HG03097 (cell line): ENCODE measurements at regions not wholly inside any gene's neighbourhood (a gene's known extent, or its start where the extent isn't known, plus 50 kb on each side); places are given as distances from the start of the nearest gene placed in this dataset.

Source experiments
- ATAC-seq: cut with Tn5 transposase; IDR thresholded peaks from one replicate; pipeline ENCODE4 v1.9.1; 2021; ENCODE audit not compliant: unreplicated experiment, low FRiP score

DNA sequence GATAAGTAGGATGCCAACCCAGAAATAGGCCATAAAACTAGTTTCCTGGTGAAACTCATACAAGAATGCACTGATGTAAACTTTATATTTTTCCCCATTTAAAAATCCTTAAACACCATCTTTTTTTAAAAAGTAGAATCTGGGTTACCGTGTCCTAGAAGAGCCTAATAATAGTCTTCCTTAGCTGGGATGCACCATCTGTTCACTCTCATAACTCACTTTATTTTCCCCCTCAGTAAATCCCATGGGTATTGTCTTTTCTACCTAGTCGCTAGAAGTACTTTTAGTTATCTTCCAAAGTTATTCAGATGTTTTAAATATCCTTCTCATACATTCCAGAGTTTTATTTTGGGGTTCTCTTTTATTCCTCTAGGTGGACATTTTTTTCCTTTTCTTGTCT is 250.2 kb downstream of the PLA2G4A start:
- ATAC-seq = no peak

DNA sequence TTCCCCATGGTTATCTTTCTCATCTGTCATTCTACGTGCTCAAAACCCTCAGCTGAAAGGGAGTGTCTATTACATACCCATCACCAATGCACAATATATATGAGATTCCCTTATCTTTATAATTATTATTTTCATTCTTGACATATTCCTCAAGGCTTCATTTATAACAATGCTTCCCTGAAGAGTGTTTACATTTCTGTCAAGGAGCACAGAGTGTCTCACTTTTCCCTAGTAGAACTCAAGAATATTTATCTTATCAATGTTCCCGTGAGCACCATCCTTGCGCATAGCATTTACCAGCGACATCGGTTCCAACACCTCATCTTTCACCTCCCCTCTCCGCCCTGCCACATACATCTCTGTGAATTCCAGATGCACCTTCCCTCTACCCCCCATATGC is 250.6 kb downstream of the PLA2G4A start:
- ATAC-seq = no peak

DNA sequence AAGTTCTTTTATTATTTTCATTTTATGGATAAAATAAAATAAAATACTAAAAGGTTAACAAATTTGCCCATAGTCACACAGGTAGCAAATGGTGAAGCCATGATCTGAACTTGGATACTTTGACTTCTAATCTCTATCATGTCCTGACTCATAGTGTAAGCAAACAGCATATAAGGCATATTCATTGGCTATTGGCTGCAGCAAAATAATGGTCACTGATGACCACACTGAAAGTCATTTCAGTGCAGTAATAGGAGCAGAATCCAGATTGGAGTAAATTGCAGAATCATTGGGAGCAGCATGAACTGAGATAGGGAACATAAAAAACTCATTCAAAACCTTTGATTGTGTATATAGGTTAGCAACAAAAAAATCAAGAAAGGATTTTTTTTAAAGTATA is 262.9 kb downstream of the PLA2G4A start:
- no peak for ATAC-seq

DNA sequence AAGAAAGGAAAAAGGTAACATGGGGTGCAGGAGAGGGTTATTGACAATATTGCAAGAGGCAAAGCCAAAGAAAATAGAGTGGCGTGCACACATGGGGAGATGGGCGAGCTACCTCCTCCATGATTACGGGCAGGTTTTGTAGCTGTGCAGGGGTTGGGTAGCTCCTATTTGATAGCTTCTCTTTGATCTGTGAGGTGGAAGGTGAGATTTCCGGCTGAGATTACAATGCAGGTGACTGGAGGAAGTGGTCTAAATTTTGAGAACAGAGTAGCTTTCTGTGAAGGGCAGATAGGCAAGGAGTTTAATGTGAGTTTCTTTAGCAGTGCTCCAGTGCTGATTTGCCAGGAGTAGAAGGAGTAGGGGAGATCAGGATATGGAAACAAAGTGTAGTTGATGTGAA is 263.4 kb downstream of the PLA2G4A start:
- ATAC-seq = no peak

DNA sequence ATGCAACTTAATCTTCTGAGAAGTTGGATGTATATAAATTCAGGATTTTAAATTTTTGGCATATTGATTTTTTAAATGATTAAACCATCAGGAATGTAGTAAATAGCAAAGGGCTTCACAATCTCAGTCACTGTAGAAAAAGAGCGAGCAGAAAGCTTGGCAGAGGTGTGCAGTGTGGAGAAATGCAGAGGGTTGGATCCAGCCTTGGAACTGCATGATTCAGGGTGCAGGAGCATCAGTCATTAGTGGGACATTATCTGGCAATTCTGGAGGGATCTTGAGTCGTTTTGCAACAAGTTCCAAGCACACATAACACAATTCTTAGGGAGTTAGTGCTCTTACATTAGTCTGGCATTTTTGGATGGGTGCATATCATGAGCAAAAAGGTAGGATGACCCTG is 267.9 kb downstream of the PLA2G4A start:
- ATAC-seq = no peak

DNA sequence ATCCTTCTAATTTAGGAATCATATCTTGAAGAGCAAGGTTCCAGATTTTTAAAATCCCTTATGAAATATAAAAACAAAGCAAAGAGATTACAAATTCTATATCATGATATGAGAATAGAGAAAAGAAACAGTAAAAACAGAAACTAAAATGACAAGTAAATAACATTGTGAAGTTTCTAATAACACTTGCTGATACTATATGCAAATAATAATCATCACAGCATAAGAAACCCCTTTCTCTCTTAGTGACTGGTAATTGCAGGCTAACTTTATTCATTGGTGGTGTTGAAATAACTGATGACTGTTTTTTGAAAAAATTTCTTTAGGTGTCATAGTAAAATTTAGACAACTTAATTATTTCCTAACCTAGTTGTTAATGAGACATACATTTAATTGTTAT is 281.6 kb downstream of the PLA2G4A start:
- ATAC-seq = no peak

DNA sequence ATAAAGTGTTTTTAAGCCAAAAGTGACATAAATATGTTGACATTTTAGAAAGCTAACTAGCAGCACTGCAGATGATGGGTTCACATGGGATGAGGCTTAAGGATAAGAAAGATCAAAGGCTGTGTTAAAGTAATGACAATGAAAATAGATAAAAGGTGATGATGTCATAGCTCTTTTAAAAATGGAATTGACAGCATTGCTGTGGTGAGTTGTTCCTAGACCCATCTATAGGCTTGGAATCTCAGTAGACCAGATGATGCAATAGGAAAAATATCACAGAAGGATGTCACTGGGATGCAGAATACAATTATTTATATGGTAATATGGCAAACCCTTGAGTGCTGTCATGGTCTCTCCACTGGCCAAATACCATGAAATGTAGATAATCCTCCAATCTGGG is 286.0 kb downstream of the PLA2G4A start:
- ATAC-seq = no peak

DNA sequence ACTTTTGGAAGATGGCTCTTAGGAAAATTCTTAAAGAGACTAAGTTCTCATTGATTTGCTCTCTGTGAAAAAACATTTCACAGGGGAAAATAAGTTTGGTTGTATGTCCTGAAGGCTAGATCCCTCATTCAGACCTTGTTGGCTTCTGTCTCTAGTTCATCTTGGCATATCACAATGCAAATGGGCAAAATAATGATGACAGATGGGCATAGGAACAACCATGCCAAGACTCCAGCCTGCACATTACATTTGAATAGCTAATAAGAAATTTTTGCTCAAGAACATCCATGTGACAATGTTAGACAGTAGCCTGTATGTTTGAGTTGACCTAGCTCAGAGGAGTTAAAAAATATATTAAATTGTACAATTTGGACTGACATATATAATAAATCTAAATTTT is 292.9 kb downstream of the PLA2G4A start:
- ATAC-seq = no peak

DNA sequence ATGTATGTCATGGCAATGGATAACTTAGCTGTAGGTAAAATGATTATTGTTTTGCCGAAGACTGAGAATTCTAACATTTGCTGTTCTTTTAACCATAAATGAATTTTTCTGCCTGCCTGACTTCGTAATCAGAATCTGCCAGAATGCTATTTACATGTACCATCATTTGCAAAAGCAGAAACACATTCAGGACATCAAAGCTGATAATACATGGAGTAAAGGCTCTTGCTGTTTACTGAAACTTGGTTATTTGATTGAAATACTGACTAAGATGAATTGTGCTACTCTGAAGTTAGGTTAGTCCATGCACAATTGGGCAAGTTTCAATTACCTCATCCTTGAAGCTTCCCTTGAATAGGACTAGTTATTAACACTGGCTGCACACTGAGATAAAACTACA is 293.8 kb downstream of the PLA2G4A start:
- no peak for ATAC-seq

DNA sequence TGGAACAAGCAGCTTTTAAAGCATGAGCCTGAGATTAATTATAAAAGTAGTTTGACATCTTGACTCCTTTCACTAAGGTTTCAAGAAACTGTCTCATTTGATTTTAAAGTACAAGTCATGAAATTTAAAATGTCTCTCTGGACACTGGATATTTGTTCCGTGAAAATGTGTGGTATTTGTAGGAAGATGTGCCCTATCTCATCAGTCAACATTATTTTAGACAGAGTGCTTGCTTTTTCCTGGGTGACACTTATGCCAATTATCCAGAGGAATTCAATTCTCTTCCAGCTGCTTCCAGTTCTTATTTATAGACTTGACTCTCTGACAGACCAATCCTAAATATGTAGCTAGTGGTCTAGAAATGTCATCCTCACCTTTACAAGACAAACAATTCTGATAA is 300.4 kb downstream of the PLA2G4A start:
- no peak for ATAC-seq

DNA sequence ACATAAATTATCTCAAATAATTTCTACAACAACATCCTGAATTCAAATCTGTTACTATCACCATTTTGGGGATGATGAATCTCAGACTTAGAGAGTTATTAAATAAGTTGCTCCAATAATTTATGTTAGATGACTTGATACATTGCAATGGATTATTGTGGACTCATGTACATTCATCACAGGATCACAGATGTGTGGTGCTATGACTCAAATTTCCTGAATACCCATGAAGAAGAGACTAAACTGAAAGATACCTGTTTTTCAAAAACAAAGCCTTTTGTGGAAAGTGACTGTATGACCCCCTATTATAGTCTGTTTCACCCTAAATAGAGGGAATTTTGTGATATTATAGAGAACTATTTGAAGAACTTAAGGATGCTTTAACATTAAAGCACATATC is 315.0 kb downstream of the PLA2G4A start:
- ATAC-seq = no peak

DNA sequence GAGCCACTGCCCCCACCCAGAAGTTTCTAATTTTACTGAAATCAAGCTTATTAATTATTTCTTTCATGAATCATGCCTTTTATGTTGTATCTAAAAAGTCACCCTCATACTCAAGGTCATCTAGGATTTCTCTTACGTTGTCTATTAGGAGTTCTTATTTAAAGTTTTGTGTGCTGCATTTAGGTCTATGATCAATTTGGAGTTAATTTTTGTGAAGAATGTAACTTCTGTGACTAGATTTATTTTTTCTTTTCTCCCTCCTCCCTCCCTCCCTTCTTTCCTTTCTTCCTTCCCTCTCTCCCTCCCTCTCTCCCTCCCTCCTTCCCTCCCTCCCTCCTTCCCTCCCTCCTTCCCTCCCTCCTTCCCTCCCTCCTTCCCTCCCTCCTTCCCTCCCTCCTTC is 317.6 kb downstream of the PLA2G4A start:
- no peak for ATAC-seq

DNA sequence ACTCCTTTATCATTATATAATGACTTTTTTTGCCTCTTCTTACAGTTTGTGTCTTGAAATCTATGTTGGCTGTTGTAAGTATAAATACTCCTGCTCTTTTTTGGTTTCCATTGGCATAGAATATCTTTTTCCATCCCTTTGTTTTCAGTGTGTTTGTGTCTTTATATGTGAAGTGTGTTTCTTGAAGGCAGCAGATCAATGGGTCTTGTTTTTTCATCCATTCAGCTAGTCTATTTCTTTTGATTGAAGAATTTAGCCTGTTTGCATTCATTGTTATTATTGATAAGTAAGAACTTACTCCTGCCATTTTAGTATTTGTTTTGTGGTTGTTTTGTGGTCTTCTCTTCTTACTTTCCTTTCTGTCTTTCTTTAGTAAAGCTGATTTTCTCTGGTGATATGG is 322.8 kb downstream of the PLA2G4A start:
- ATAC-seq = no peak

DNA sequence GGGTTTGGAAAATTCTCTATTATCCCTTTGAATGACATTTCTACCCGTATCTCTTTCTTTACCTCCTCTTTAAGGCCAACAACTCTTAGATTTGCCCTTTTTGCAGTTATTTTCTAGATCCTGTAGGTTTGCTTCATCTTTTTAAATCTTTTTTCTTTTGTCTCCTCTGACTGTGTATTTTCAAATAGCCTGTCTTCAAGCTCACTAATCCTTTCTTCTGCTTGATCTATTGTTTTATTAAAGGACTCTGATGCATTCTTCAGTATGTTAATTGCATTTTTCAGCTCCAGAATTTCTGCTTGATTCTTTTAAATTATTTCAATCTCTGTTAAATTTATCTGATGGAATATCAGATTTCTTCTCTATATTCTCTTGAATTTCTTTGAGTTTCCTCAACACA is 324.3 kb downstream of the PLA2G4A start:
- no peak for ATAC-seq

DNA sequence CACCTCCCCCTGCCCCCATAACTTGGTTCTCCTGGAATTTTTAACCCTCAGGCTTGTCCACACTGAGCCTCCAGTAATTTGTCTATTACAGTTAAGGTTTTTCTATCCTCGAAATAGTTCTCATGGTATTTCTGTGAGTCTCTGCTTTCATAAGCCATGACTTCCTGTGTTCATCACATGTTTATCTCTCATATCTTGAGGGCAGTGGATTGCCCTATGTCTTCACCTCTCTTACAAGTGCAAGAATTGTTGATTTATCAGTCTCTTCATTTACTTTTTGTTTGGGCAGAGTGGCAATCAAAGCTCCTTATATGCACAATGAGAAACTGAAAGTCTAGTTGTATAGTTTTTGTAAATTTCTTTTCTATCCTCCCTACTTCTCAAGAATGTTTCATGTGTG is 328.4 kb downstream of the PLA2G4A start:
- no peak for ATAC-seq

DNA sequence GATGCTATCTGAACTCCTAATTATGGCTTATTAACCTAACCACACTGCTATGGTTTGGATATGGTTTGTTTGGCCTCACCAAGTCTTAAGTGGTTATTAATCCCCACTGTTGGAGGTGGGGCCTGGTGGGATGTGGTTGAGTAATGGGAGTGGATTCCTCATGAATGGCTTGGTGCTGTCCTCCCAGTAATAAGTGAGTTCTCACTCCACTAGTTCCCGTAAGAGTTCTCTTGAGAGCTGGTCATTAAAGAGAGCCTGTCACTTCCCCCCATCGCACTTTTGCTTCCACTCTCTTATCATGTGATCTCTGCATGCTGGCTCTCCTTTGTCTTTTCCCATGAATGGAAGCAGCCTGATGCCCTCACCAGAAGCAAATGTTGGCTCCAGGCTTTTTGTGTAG is 328.8 kb downstream of the PLA2G4A start:
- ATAC-seq = no peak

DNA sequence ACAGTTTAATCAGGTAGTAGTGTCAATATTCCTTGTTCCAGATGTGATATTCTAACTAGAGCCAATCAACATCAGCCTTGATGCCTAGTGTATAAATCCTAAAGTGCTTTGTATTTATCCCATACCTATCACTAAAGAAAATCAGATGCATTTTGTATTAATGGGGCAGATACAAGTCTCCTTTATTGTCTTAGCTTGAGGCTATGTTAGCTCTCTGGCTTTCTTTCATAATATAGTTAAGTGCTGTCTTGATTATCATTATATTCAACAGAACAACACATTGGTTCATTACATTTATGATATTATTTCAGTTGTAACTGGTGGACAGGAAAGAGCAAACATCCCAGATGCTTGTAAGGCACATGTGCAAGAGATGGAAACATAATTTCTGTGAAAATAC is 338.8 kb downstream of the PLA2G4A start:
- ATAC-seq = no peak

DNA sequence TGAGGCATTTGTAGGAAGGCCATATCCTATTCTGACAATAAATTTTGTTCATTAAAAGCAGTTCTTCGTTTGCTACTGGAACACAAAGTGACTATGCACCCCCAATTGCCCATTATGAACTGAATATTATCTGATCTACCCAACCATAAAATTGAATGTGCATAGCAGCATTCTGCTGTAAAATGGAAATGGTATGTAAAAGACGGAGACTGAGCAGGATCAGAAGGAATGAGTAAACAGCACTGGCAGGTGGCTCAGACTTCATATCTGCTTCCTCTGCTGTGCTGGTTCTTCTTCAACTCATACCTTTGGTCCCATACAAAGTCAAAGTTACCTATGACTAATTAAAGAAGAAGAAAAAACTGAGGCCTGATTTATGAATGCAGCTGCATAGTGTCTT is 339.5 kb downstream of the PLA2G4A start:
- ATAC-seq = no peak

DNA sequence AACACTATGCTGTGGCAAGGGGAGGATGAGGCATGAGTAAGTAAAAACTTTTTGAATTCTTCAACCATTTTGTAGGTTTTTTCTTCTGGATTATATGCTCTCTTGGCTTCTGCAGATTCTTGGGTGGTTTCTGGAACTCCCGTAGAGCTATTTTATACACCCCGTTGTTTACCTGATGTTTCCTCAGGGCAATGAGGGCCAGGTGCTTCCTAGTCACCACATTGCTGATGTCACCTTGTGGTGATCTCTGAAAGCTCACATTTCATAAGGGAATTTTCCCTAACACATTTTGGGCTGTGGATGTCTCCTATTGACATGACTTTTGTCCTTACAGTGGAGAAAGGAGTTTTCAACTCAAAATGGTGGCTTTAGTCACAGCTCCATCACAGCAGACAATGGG is 356.6 kb downstream of the PLA2G4A start:
- ATAC-seq = no peak

DNA sequence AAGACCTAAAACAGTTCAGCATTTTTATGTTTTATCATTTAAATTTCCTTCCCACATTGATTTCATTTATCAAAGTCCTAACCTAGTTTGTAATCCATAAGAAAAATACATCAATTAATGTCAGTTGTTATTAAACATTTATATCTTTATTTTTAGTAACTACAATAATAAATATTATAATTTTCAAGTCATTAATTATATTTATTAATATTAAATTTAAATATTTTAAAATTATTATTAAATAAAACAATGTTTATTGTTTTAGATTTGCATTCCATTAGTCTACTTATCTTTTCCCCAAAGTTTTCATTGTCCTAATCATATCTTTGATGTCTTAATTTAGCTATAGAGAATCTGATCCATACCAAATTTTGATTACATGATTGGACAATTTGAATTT is 368.9 kb downstream of the PLA2G4A start:
- no peak for ATAC-seq

DNA sequence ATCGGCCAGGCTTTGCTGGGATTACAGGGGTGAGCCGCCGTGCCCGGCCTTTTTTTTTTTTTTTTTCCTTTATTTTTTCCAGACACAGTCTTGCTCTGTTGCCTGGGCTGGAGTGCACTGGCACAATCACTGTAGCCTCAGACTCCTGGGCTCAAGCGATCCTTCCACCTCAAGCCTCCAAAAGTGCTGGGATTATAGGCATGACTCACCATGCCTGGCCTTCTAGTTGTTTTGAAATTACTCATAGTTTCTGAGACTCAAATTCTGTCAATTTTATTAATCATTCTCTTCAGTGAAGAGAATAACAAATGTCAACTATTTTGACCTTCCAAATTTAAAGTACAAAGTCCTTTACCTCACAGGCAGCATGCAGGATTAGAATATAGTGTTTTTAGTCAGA is 374.5 kb downstream of the PLA2G4A start:
- no peak for ATAC-seq

DNA sequence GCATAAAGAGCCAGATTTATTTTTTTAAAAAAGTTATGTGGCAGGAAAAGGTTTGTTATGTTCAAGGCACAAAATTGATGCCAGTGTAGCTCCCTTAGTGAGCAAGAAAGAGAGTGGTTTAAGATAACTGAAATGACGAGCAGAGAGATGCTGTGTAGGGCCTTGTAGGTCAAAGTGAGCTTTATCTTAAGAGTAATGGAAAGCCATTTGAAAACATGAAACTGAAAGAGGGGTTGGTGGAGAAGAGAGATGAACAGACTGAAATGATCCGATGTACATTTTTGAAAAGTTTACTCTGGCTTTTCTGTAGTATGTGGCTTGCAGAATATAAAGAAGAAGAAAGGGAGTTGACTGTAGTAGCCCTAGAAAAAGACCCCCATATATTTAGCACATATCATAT is 383.6 kb downstream of the PLA2G4A start:
- no peak for ATAC-seq

DNA sequence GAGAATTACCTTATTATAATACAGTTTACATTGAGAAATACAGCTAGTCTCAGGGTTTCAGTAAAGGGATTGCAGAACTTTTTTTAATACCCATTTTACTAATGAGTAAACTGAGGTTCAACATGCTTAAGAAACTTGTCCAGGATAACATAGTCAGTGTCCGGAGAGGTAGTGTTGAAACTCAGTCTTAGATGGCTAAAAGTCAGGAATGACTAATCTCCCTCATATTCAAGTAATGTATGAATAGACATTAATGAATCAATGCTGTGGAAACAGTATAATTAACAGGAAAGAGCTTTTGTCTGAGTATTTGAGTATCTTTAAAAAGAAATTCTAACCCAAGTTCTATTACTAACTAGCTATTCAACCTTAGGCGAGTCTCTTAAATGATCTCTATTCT is 397.6 kb downstream of the PLA2G4A start:
- ATAC-seq = no peak

DNA sequence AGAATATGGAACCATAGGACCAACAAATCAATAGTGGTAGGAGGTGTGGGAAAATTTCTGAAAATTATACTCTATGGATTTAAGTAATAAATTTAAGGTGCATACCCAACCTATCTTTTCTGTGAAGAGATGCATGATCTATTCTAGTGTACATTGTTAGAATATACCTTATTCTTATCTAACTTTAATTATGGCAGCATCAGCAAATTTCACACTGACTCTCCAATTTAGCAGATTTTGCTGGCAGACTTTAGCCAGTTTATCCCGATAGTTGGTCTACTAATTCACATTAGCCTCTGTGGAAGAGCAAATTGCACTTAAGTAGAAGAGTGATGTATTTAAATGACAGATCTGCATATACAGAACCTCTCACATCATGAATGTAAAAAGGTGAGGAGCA is 400.0 kb downstream of the PLA2G4A start:
- no peak for ATAC-seq
